GM12878 (cell line): ENCODE measurements at regions not wholly inside any gene's neighbourhood (a gene's known extent, or its start where the extent isn't known, plus 50 kb on each side); places are given as distances from the start of the nearest gene placed in this dataset.

Experiments used
- ATAC-seq: fragments of 200-7000 bp; cut with Tn5 transposase; 3 replicates; pipeline ENCODE4 v1.9.1; 2020; ENCODE audit warnings: mild to moderate bottlenecking, moderate library complexity
- BruUV-seq: library from RNA; stranded (reverse); fragments of 400-500 nt; replicated peaks from 2 replicates; lab custom pipeline; 2021; lab: Mats Ljungman, UMichigan
- CTCF ChIA-PET: fragments of 300-600 bp; sonication (Branson Sonifier 250); formaldehyde crosslinking; extraction: SDS; loops from one replicate; lab custom pipeline; 2021; ENCODE audit warnings: inconsistent platforms; lab: Yijun Ruan, JAX
- POLR2A ChIA-PET: fragments of 350-600 bp; formaldehyde crosslinking; extraction: SDS; loops from one replicate; lab custom pipeline; 2021; ENCODE audit warnings: inconsistent platforms; lab: Charles Lee
- RAD21 ChIA-PET: fragments of 300-600 bp; sonication (Branson Sonifier 250); formaldehyde crosslinking; loops from one replicate; lab custom pipeline; 2023; ENCODE audit warnings: antibody characterized with exemption; ENCODE audit not compliant: unreplicated experiment; lab: Charles Lee
- SMC1A ChIA-PET: fragments of 300-600 bp; sonication (Branson Sonifier 250); formaldehyde crosslinking; loops from one replicate; lab custom pipeline; 2023; ENCODE audit not compliant: unreplicated experiment, uncharacterized antibody; lab: Charles Lee
- DNase-seq: peaks from one replicate; pipeline ENCODE4 v3.0.0-alpha.2; 2011; ENCODE audit warnings: low read depth, low spot score
- FAIRE-seq: peaks from 3 replicates; lab custom pipeline; 2011; peaks lifted over from hg19 to GRCh38; lab: Jason Lieb, UNC
- H2AFZ ChIP-seq: 2 replicates; pipeline ENCODE4 v1.6.0; 2011; ENCODE audit warnings: low read depth, low read length, control low read depth; ENCODE audit not compliant: control insufficient read depth
- H3K27ac ChIP-seq: 2 replicates; pipeline ENCODE4 v1.5.1; 2011; ENCODE audit warnings: control low read depth; ENCODE audit not compliant: control insufficient read depth, insufficient read depth
- H3K27me3 ChIP-seq, 2 experiments: replicated peaks in 1 of 2; 2 replicates each; pipeline versions ENCODE4 v1.6.0 to v1.6.1; 2011; ENCODE audit warnings: low read length in 1 of 2; ENCODE audit not compliant: control insufficient read depth in 2 of 2, insufficient read depth in 2 of 2
- H3K36me3 ChIP-seq, 2 experiments: 2 replicates each; pipeline ENCODE4 v1.5.1; 2011; ENCODE audit warnings: low read length in 1 of 2; ENCODE audit not compliant: control insufficient read depth in 2 of 2, insufficient read depth in 2 of 2
- H3K4me1 ChIP-seq: 2 replicates; pipeline ENCODE4 v1.6.1; 2011; ENCODE audit warnings: mild to moderate bottlenecking, low read length, moderate library complexity, mixed read lengths; ENCODE audit not compliant: control insufficient read depth, insufficient read depth
- H3K4me2 ChIP-seq: 2 replicates; pipeline ENCODE4 v1.6.0; 2011; ENCODE audit warnings: control low read depth; ENCODE audit not compliant: control insufficient read depth, insufficient read depth
- H3K4me3 ChIP-seq: fragments of 200-600 bp; sonication (generic); 2 replicates; pipeline ENCODE4 v1.5.1; 2016
- H3K79me2 ChIP-seq: 2 replicates; pipeline ENCODE4 v1.6.0; 2011; ENCODE audit warnings: low read length; ENCODE audit not compliant: control insufficient read depth, insufficient read depth
- H3K9ac ChIP-seq: 2 replicates; pipeline ENCODE4 v1.8.0; 2011; ENCODE audit warnings: low read length, control low read depth, mixed read lengths; ENCODE audit not compliant: control insufficient read depth, insufficient read depth
- H3K9me3 ChIP-seq: replicated peaks from 3 replicates; pipeline ENCODE4 v1.5.1; 2011; ENCODE audit warnings: mild to moderate bottlenecking, low read length; ENCODE audit not compliant: control insufficient read depth, insufficient read depth
- H4K20me1 ChIP-seq: 2 replicates; pipeline ENCODE4 v1.6.0; 2011; ENCODE audit not compliant: control insufficient read depth, insufficient read depth
- CREB1 ChIP-seq: IDR thresholded peaks from 2 replicates; pipeline ENCODE4 v1.6.1; 2012; ENCODE audit warnings: low read depth, mild to moderate bottlenecking, inconsistent platforms
- GATAD2B ChIP-seq: fragments of 450-650 bp; conservative IDR thresholded peaks from 2 replicates; pipeline ENCODE4 v1.6.1; 2017; ENCODE audit warnings: low read depth, mild to moderate bottlenecking, moderate library complexity
- NFYA ChIP-seq: IDR thresholded peaks from 2 replicates; pipeline ENCODE4 v1.6.1; 2011; ENCODE audit warnings: low read depth, mild to moderate bottlenecking, low read length, improper control_type of control experiment, borderline replicate concordance
- PAX8 ChIP-seq: fragments of 450-650 bp; IDR thresholded peaks from 2 replicates; pipeline ENCODE4 v1.6.1; 2017; ENCODE audit warnings: mild to moderate bottlenecking, moderate library complexity
- PKNOX1 ChIP-seq: fragments of 450-650 bp; IDR thresholded peaks from 2 replicates; pipeline ENCODE4 v1.6.1; 2016; ENCODE audit warnings: mild to moderate bottlenecking
- POLR2AphosphoS5 ChIP-seq: IDR thresholded peaks from 2 replicates; pipeline ENCODE4 v1.6.1; 2011; ENCODE audit warnings: mild to moderate bottlenecking, low read length, inconsistent platforms
- RBBP5 ChIP-seq: fragments of 200-600 bp; sonication (generic); conservative IDR thresholded peaks from 2 replicates; pipeline ENCODE4 v1.6.1; 2016
- RUNX3 ChIP-seq: IDR thresholded peaks from 2 replicates; pipeline ENCODE4 v1.6.1; 2012; ENCODE audit warnings: low read length, inconsistent platforms
- TCF12 ChIP-seq: IDR thresholded peaks from 2 replicates; pipeline ENCODE4 v1.6.1; 2011; ENCODE audit warnings: low read depth, mild to moderate bottlenecking, low read length
- ZNF622 ChIP-seq: fragments of 450-650 bp; IDR thresholded peaks from 2 replicates; pipeline ENCODE4 v1.6.1; 2017; ENCODE audit warnings: mild to moderate bottlenecking, inconsistent platforms
- WGBS: methylation state at CpG from one replicate; pipeline ENCODE4 v1.1.6; 2016; ENCODE audit warnings: low lambda C conversion rate; ENCODE audit not compliant: insufficient replicate concordance, insufficient coverage; ENCODE audit errors: missing lambda C conversion rate; 5-methylcytosine and 5-hydroxymethylcytosine counted together
- in situ Hi-C: fragments of 300-500 bp; cut with MboI; formaldehyde crosslinking; loops from 9 replicates; pipeline ENCODE4 v1.14.3; 2018; ENCODE audit warnings: mixed read lengths
- intact Hi-C: fragments of 100-400 bp; cut with micrococcal nuclease; formaldehyde crosslinking; loops from one replicate; pipeline ENCODE4 v1.14.2; 2022; ENCODE audit not compliant: unreplicated experiment

- ChIA-PET SMC1A (interaction anchor here (1.2 to 3.0 kb wide), 3 partner anchors 12 to 18 kb away, joined by 3 to 11 read pairs (median 7); no protein-coding TSS in a partner anchor), RAD21 (interaction anchor here (1.3 kb wide), 1 partner anchor 16 kb away, joined by 3 read pairs; no protein-coding TSS in a partner anchor), CTCF (interaction anchor here (1.2 kb wide), 1 partner anchor 11 kb away, joined by 3 read pairs; no protein-coding TSS in a partner anchor), POLR2A (no interaction called here)
- Histone ChIP-seq H3K79me2 (no peaks in the 10 kb centered on the region), H2AFZ (no peak overlapping the region), H3K27me3 (no peaks in the 10 kb centered on the region), H3K4me2 (no peak overlapping the region), H3K36me3 (no peaks in the 10 kb centered on the region), H3K4me1 (no peaks in the 10 kb centered on the region), H3K9ac (no peak overlapping the region), H3K27ac (no peak overlapping the region), H4K20me1 (no peaks in the 10 kb centered on the region), H3K9me3 (no peaks in the 10 kb centered on the region; the same call in 2 of the 3 replicates), H3K4me3 (no peak overlapping the region)
- DNase-seq (no peak), FAIRE-seq (no peak), ATAC-seq (no peak)
- BruUV-seq, result no TSS peak
- 39% methylated on average over 11 of the region's 11 CpGs for WGBS
- in situ Hi-C loops (no loop called here), intact Hi-C loops (loop anchor here (1.0 kb wide), 1 partner anchor 16 kb away; no protein-coding TSS in a partner anchor)
- TF ChIP-seq NFYA (no peak), RBBP5 (no peak), PAX8 (no peak), RUNX3 (no peak), POLR2AphosphoS5 (no peak), GATAD2B (no peak), PKNOX1 (no peak), ZNF622 (no peak), CREB1 (no peak), TCF12 (no peak)
Measured at GRCh38 chr15:95519887-95520286, 810.6 kb upstream of the NR2F2 start.
